ENCODE measurements at regions not wholly inside any gene's neighbourhood (a gene's known extent, or its start where the extent isn't known, plus 50 kb on each side); places are given as distances from the start of the nearest gene placed in this dataset.

DNA sequence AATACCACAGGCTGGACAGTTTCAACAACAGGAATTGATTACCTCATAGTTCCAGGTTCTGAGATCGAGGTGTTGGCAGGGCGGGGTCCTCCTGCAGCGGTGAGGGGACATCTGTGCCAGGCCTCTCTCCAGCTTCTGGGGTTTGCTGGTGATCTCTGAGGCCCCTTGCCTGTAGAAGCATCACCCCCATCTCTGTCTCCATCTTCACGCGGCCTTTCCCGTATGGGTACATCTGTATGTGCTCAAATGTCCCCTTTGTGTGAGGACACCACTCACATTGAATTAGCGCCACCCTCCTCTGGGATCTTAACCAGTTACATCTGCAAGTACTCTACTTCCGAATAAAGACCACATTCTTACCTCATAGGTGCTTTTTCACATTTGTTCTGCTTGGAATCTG lies 1029.9 kb downstream of the BRD1 start (continued):
- TF ChIP-seq, protein P1, sequence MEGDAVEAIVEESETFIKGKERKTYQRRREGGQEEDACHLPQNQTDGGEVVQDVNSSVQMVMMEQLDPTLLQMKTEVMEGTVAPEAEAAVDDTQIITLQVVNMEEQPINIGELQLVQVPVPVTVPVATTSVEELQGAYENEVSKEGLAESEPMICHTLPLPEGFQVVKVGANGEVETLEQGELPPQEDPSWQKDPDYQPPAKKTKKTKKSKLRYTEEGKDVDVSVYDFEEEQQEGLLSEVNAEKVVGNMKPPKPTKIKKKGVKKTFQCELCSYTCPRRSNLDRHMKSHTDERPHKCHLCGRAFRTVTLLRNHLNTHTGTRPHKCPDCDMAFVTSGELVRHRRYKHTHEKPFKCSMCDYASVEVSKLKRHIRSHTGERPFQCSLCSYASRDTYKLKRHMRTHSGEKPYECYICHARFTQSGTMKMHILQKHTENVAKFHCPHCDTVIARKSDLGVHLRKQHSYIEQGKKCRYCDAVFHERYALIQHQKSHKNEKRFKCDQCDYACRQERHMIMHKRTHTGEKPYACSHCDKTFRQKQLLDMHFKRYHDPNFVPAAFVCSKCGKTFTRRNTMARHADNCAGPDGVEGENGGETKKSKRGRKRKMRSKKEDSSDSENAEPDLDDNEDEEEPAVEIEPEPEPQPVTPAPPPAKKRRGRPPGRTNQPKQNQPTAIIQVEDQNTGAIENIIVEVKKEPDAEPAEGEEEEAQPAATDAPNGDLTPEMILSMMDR (conservative IDR thresholded peaks at IDR 0.05; ENCODE audit: low read depth in 2 of 2), result no peak
- TF ChIP-seq NANOG (IDR thresholded peaks at IDR 0.05; ENCODE audit: borderline replicate concordance) (no peak), CREB1 (CRISPR knock-in tag; IDR thresholded peaks at IDR 0.05; ENCODE audit: low read depth) (no peak), JUNB (IDR thresholded peaks at IDR 0.05; ENCODE audit: unreplicated experiment) (no peak), EZH2 (IDR thresholded peaks at IDR 0.05; ENCODE audit: low read depth, unreplicated experiment) (no peak)

GRCh38 chr22:48796310-48797015 lies 1031.2 kb downstream of the BRD1 start:
- Histone ChIP-seq H3K79me2 (replicated peaks; ENCODE audit: insufficient read depth) (no peaks in the 10 kb centered on the region), H3K4me2 (no peak overlapping the region), H3K9me2 (ENCODE audit: insufficient read depth) (no peaks in the 10 kb centered on the region), H3K27me3 (ENCODE audit: insufficient read depth) (no peaks in the 10 kb centered on the region), H3F3A (replicated peaks; ENCODE audit: low read depth) (no peaks in the 10 kb centered on the region), H3K36me3 (ENCODE audit: insufficient read depth) (no peaks in the 10 kb centered on the region; the same call in 1 of the 2 replicates), H4K20me1 (replicated peaks; ENCODE audit: insufficient read depth) (no peaks in the 10 kb centered on the region), H3K4me3 (no peak overlapping the region), H3K27ac (ENCODE audit: low read depth) (no peak overlapping the region), H3K4me1 (ENCODE audit: insufficient read depth) (no peaks in the 10 kb centered on the region), H2AFZ (no peak overlapping the region)
- peaks cover 18% of the 10 kb centered on the region for H3K9me3 Mint-ChIP-seq
- no peak overlapping the region for H3K4me3 Mint-ChIP-seq
- H3K36me3 Mint-ChIP-seq (ENCODE audit: low read depth), result peaks cover 20% of the 10 kb centered on the region
- peaks cover 2% of the 10 kb centered on the region for H3K27me3 Mint-ChIP-seq (ENCODE audit: insufficient read depth, low read depth, poor library complexity)
- ATAC-seq, result peak; percentile 92
- peaks cover 15% of the 10 kb centered on the region for H3K4me1 Mint-ChIP-seq
- no peak for TF ChIP-seq STAT1 (IDR thresholded peaks at IDR 0.05; ENCODE audit: unreplicated experiment)
- TF ChIP-seq ZNF462 (CRISPR knock-in tag; IDR thresholded peaks at IDR 0.05), result peak; percentile 52; the same call in 1 of the 2 replicates
- no peak for DNase-seq (ENCODE audit: low spot score)
- H3K27ac Mint-ChIP-seq, result peak overlapping the region; percentile 91

Measured in GM23338 (cell line).